ENCODE measurements at regions not wholly inside any gene's neighbourhood (a gene's known extent, or its start where the extent isn't known, plus 50 kb on each side); places are given as distances from the start of the nearest gene placed in this dataset.
A peak's percentile ranks its signal among the peaks of the same experiment; 100 is the strongest.

DNA sequence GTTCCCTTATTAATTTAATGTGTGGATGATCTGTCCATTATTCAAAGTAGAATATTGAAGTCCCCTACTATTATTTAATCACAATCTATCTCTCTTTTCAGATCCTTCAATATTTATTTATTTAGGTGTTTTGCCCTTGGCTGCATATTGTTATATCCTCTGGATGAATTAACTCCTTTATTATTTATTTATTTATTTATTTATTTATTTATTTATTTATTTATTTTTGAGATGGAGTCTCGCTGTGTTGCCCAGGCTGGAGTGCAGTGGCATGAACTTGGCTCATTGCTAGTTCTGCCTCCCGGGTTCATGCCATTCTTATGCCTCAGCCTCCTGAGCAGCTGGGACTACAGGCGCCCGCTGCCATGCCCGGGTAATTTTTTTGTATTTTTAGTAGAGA is 776.6 kb upstream of the NXPH2 start (continued):
- TF ChIP-seq PATZ1 (tag by site-specific recombination; IDR thresholded peaks at IDR 0.05) (no peak), REST (tag by site-specific recombination; IDR thresholded peaks at IDR 0.05) (peak; percentile 41; the same call in 1 of the 2 replicates), ZNF174 (tag by site-specific recombination; IDR thresholded peaks at IDR 0.05) (no peak), ZNF544 (tag by site-specific recombination; IDR thresholded peaks at IDR 0.05) (no peak), ZBTB8A (tag by site-specific recombination; IDR thresholded peaks at IDR 0.05) (peak; percentile 63), ZNF140 (tag by site-specific recombination; IDR thresholded peaks at IDR 0.05) (peak; percentile 75), ZNF560 (tag by site-specific recombination; IDR thresholded peaks at IDR 0.05; ENCODE audit: borderline replicate concordance) (0 out of 2 replicates have a peak, but pooled peaks have one; percentile 47), ZNF112 (tag by site-specific recombination; IDR thresholded peaks at IDR 0.05) (no peak), ZNF202 (tag by site-specific recombination; IDR thresholded peaks at IDR 0.05; ENCODE audit: borderline replicate concordance) (0 out of 2 replicates have a peak, but pooled peaks have one; percentile 32), ZNF596 (tag by site-specific recombination; IDR thresholded peaks at IDR 0.05) (no peak), ZNF302 (tag by site-specific recombination; IDR thresholded peaks at IDR 0.05; ENCODE audit: low read depth) (no peak), ZNF23 (tag by site-specific recombination; IDR thresholded peaks at IDR 0.05; ENCODE audit: borderline replicate concordance) (no peak), ZNF433 (tag by site-specific recombination; IDR thresholded peaks at IDR 0.05; ENCODE audit: low read depth) (peak; percentile 42; the same call in 1 of the 2 replicates), ZNF558 (tag by site-specific recombination; IDR thresholded peaks at IDR 0.05) (no peak), ZNF747 (tag by site-specific recombination; IDR thresholded peaks at IDR 0.05) (no peak), ZNF768 (tag by site-specific recombination; IDR thresholded peaks at IDR 0.05) (no peak), AEBP2 (tag by site-specific recombination; IDR thresholded peaks at IDR 0.05; ENCODE audit: borderline replicate concordance) (0 out of 2 replicates have a peak, but pooled peaks have one; percentile 59), ZNF48 (tag by site-specific recombination; IDR thresholded peaks at IDR 0.05) (no peak), ZNF398 (tag by site-specific recombination; IDR thresholded peaks at IDR 0.05) (no peak), ZNF529 (tag by site-specific recombination; IDR thresholded peaks at IDR 0.05; ENCODE audit: insufficient replicate concordance) (no peak)
- TF ChIP-seq, protein P1, sequence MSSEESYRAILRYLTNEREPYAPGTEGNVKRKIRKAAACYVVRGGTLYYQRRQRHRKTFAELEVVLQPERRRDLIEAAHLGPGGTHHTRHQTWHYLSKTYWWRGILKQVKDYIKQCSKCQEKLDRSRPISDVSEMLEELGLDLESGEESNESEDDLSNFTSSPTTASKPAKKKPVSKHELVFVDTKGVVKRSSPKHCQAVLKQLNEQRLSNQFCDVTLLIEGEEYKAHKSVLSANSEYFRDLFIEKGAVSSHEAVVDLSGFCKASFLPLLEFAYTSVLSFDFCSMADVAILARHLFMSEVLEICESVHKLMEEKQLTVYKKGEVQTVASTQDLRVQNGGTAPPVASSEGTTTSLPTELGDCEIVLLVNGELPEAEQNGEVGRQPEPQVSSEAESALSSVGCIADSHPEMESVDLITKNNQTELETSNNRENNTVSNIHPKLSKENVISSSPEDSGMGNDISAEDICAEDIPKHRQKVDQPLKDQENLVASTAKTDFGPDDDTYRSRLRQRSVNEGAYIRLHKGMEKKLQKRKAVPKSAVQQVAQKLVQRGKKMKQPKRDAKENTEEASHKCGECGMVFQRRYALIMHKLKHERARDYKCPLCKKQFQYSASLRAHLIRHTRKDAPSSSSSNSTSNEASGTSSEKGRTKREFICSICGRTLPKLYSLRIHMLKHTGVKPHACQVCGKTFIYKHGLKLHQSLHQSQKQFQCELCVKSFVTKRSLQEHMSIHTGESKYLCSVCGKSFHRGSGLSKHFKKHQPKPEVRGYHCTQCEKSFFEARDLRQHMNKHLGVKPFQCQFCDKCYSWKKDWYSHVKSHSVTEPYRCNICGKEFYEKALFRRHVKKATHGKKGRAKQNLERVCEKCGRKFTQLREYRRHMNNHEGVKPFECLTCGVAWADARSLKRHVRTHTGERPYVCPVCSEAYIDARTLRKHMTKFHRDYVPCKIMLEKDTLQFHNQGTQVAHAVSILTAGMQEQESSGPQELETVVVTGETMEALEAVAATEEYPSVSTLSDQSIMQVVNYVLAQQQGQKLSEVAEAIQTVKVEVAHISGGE (tag by site-specific recombination; conservative IDR thresholded peaks at IDR 0.05; ENCODE audit: low read depth), result peak; percentile 77
- TF ChIP-seq, protein P2, sequence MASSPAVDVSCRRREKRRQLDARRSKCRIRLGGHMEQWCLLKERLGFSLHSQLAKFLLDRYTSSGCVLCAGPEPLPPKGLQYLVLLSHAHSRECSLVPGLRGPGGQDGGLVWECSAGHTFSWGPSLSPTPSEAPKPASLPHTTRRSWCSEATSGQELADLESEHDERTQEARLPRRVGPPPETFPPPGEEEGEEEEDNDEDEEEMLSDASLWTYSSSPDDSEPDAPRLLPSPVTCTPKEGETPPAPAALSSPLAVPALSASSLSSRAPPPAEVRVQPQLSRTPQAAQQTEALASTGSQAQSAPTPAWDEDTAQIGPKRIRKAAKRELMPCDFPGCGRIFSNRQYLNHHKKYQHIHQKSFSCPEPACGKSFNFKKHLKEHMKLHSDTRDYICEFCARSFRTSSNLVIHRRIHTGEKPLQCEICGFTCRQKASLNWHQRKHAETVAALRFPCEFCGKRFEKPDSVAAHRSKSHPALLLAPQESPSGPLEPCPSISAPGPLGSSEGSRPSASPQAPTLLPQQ (tag by site-specific recombination; IDR thresholded peaks at IDR 0.05), result no peak
- TF ChIP-seq, protein P3, sequence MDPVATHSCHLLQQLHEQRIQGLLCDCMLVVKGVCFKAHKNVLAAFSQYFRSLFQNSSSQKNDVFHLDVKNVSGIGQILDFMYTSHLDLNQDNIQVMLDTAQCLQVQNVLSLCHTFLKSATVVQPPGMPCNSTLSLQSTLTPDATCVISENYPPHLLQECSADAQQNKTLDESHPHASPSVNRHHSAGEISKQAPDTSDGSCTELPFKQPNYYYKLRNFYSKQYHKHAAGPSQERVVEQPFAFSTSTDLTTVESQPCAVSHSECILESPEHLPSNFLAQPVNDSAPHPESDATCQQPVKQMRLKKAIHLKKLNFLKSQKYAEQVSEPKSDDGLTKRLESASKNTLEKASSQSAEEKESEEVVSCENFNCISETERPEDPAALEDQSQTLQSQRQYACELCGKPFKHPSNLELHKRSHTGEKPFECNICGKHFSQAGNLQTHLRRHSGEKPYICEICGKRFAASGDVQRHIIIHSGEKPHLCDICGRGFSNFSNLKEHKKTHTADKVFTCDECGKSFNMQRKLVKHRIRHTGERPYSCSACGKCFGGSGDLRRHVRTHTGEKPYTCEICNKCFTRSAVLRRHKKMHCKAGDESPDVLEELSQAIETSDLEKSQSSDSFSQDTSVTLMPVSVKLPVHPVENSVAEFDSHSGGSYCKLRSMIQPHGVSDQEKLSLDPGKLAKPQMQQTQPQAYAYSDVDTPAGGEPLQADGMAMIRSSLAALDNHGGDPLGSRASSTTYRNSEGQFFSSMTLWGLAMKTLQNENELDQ (tag by site-specific recombination; IDR thresholded peaks at IDR 0.05; ENCODE audit: low read depth), result no peak
